Ascending aorta (tissue), 2 donors: ENCODE measurements at regions not wholly inside any gene's neighbourhood (a gene's known extent, or its start where the extent isn't known, plus 50 kb on each side); places are given as distances from the start of the nearest gene placed in this dataset.

ENCODE experiments used
- DNase-seq, 2 donors: peaks; one replicate each; pipeline ENCODE4 v3.0.0-alpha.2; 2019; ENCODE audit warnings: low spot score in 2 of 2
- H3K27ac ChIP-seq, 2 donors: fragments of 200-600 bp; sonication (generic); one replicate each; pipeline ENCODE4 v1.5.1; 2016 to 2017; ENCODE audit warnings: mild to moderate bottlenecking in 1 of 2
- H3K27me3 ChIP-seq: fragments of 200-600 bp; sonication (generic); one replicate; pipeline ENCODE4 v1.5.1; 2017
- H3K36me3 ChIP-seq, 2 donors: fragments of 200-600 bp; sonication (generic); one replicate each; pipeline ENCODE4 v1.5.1; 2016
- H3K4me1 ChIP-seq, 2 donors: fragments of 200-600 bp; sonication (generic); one replicate each; pipeline ENCODE4 v1.5.1; 2016 to 2017; ENCODE audit warnings: mild to moderate bottlenecking in 1 of 2
- H3K4me3 ChIP-seq, 2 donors: fragments of 200-600 bp; sonication (generic); one replicate each; pipeline ENCODE4 v1.5.1; 2016 to 2017; ENCODE audit warnings: mild to moderate bottlenecking in 1 of 2
- H3K9me3 ChIP-seq, 2 donors: fragments of 200-600 bp; sonication (generic); one replicate each; pipeline ENCODE4 v1.5.1; 2016
- intact Hi-C: fragments of 100-400 bp; cut with DNase I; formaldehyde crosslinking; loops from one replicate; pipeline ENCODE4 v1.15.1; 2023
- TF ChIP-seq, protein P1 (sequence below), 3 experiments: fragments of 200-600 bp in 2 of 3; fragments of 450-650 bp in 1 of 3; sonication (generic) in 2 of 3; IDR thresholded peaks; one replicate each; pipeline ENCODE4 v1.5.1; 2016 to 2019; ENCODE audit warnings: antibody characterized with exemption in 3 of 3, mild to moderate bottlenecking in 1 of 3, moderate library complexity in 1 of 3

GRCh38 chr13:64300239-64300638 is 2884.6 kb upstream of the PCDH20 start:
- Histone ChIP-seq H3K9me3 (no peaks in the 10 kb centered on the region), H3K36me3 (no peaks in the 10 kb centered on the region), H3K4me3 (no peak overlapping the region), H3K4me1 (no peaks in the 10 kb centered on the region), H3K27ac (no peak overlapping the region), H3K27me3 (no peaks in the 10 kb centered on the region)
- intact Hi-C loops = no loop called here
- TF ChIP-seq, protein P1, sequence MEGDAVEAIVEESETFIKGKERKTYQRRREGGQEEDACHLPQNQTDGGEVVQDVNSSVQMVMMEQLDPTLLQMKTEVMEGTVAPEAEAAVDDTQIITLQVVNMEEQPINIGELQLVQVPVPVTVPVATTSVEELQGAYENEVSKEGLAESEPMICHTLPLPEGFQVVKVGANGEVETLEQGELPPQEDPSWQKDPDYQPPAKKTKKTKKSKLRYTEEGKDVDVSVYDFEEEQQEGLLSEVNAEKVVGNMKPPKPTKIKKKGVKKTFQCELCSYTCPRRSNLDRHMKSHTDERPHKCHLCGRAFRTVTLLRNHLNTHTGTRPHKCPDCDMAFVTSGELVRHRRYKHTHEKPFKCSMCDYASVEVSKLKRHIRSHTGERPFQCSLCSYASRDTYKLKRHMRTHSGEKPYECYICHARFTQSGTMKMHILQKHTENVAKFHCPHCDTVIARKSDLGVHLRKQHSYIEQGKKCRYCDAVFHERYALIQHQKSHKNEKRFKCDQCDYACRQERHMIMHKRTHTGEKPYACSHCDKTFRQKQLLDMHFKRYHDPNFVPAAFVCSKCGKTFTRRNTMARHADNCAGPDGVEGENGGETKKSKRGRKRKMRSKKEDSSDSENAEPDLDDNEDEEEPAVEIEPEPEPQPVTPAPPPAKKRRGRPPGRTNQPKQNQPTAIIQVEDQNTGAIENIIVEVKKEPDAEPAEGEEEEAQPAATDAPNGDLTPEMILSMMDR (IDR thresholded peaks at IDR 0.05) = no peak
- no peak for DNase-seq

DNA sequence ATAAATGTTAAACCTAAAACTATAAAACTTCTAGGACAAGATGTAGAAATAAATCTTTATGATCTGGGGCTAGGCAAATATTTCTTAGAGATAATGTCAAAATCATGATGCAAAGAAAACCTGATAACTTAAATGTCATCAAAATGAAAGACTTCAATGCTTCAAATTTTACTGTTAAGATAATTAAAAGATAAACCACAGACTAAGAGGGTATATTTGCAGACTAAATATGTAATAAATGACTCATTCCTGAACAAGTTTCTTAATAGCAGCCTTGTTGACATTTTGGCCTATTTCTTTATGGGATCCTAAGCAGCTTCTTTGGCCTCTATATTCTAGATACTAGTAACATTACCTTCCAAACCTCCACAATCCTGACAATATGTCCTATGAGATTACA is 2878.3 kb upstream of the PCDH20 start:
- no peak for DNase-seq
- TF ChIP-seq, protein P1 (IDR thresholded peaks at IDR 0.05) = no peak
- Histone ChIP-seq H3K27ac (no peak overlapping the region), H3K36me3 (no peaks in the 10 kb centered on the region), H3K27me3 (no peaks in the 10 kb centered on the region), H3K4me3 (no peak overlapping the region), H3K9me3 (no peaks in the 10 kb centered on the region), H3K4me1 (no peaks in the 10 kb centered on the region)
- intact Hi-C loops = no loop called here

GRCh38 chr13:64289702-64290101 is 2874.1 kb upstream of the PCDH20 start:
- Histone ChIP-seq H3K9me3 (no peaks in the 10 kb centered on the region), H3K4me3 (no peak overlapping the region), H3K4me1 (no peaks in the 10 kb centered on the region), H3K27me3 (no peaks in the 10 kb centered on the region), H3K27ac (no peak overlapping the region), H3K36me3 (no peaks in the 10 kb centered on the region)
- TF ChIP-seq, protein P1 (IDR thresholded peaks at IDR 0.05) = no peak
- no peak for DNase-seq
- intact Hi-C loops = no loop called here

DNA sequence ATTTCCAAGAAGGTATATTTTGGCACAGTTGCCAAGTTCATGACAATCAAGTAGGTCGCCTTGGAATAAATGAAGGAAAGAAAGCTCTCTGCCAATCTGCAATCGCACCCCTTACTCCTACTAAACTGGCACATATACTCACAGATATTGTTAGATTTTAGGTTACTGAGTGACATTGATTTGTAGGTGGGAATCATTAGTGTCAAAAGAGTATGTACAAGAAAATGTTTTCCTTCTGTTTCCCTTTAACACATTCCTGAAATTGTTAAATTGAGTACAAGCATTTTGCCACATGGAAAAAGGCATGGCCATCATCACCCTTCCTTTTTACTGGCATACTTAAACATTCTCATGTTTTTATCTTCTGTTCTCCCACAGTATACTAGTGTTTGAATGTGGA is 2868.3 kb upstream of the PCDH20 start:
- no peaks in the 10 kb centered on the region for H3K36me3 ChIP-seq
- H3K4me1 ChIP-seq = no peaks in the 10 kb centered on the region
- intact Hi-C loops = no loop called here
- DNase-seq = no peak
- TF ChIP-seq, protein P1 (IDR thresholded peaks at IDR 0.05) = no peak
- no peaks in the 10 kb centered on the region for H3K27me3 ChIP-seq
- no peak overlapping the region for H3K4me3 ChIP-seq
- no peaks in the 10 kb centered on the region for H3K9me3 ChIP-seq
- H3K27ac ChIP-seq = no peak overlapping the region

DNA sequence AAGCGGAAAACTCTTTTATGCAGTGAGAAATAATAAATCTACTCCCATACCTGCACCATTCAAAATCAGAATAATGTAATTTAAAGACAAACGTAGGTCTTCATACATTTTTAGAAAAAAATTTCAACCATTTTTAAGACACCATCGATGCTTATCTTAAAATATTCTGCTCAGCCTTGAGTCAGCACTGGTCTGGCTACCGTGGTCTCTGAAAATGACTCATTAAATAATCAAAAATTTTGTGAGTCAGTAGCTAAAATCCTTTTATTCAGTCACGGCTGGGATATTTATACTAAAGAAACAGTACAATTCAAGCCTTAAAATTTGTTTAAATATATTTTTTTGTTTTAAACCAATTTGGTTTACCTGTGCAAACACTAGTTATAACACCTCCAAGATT is 2862.8 kb upstream of the PCDH20 start:
- Histone ChIP-seq H3K4me3 (no peak overlapping the region), H3K36me3 (no peaks in the 10 kb centered on the region), H3K27me3 (no peaks in the 10 kb centered on the region), H3K4me1 (no peaks in the 10 kb centered on the region), H3K27ac (no peak overlapping the region), H3K9me3 (no peaks in the 10 kb centered on the region)
- TF ChIP-seq, protein P1 (IDR thresholded peaks at IDR 0.05) = no peak
- DNase-seq = no peak
- intact Hi-C loops = no loop called here

DNA sequence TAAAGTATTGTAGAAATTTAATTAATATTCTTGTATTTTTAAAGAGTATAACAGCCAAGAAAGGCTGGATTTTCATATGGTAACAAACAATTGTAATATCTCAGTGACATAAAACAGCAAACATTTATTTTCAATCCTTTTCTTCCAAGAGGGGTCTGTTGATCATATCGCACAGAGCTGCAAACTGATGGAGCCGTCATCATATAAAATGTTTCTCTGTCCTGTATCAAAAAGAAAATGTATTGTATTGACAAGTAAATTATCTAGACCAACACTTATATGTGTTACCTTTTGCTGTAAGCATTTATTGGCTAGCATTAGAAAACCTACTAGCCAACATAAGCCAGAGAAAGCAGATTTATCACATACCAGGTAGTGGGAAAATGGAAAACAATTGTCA is 2861.4 kb upstream of the PCDH20 start:
- DNase-seq = no peak
- Histone ChIP-seq H3K27me3 (no peaks in the 10 kb centered on the region), H3K27ac (no peak overlapping the region), H3K4me1 (no peaks in the 10 kb centered on the region), H3K36me3 (no peaks in the 10 kb centered on the region), H3K4me3 (no peak overlapping the region), H3K9me3 (no peaks in the 10 kb centered on the region)
- intact Hi-C loops = no loop called here
- TF ChIP-seq, protein P1 (IDR thresholded peaks at IDR 0.05) = no peak
